Endometrium (tissue), 2 donors: ENCODE measurements at regions not wholly inside any gene's neighbourhood (a gene's known extent, or its start where the extent isn't known, plus 50 kb on each side); places are given as distances from the start of the nearest gene placed in this dataset.

Source experiments
- FAIRE-seq: peaks from 2 replicates; lab custom pipeline; 2012; peaks lifted over from hg19 to GRCh38; lab: Jason Lieb, UNC
- donor health status: control.
- donor health status: control.

GRCh38 chr1:234554218-234554697 lies 55.7 kb downstream of the IRF2BP2 start:
- FAIRE-seq: no peak

GRCh38 chr1:234553240-234554188 lies 56.5 kb downstream of the IRF2BP2 start:
- no peak for FAIRE-seq

GRCh38 chr1:234551032-234551378 lies 59.0 kb downstream of the IRF2BP2 start:
- no peak for FAIRE-seq

GRCh38 chr1:234550341-234551031 lies 59.5 kb downstream of the IRF2BP2 start:
- FAIRE-seq: no peak

GRCh38 chr1:234549447-234550021 lies 60.4 kb downstream of the IRF2BP2 start:
- FAIRE-seq: no peak

- FAIRE-seq: no peak
These were observed 62.8 kb downstream of the IRF2BP2 start for GRCh38 chr1:234546890-234547788.

- FAIRE-seq: no peak
These were observed 63.6 kb downstream of the IRF2BP2 start for GRCh38 chr1:234546387-234546704.

- no peak for FAIRE-seq
These were observed 64.2 kb downstream of the IRF2BP2 start for GRCh38 chr1:234545517-234546386.

GRCh38 chr1:234544087-234544579 lies 65.2 kb upstream of the TARBP1 start:
- FAIRE-seq: no peak

GRCh38 chr1:234543442-234544086 lies 64.6 kb upstream of the TARBP1 start:
- no peak for FAIRE-seq

GRCh38 chr1:234542211-234542850 lies 63.4 kb upstream of the TARBP1 start:
- no peak for FAIRE-seq

GRCh38 chr1:234541286-234541975 lies 62.5 kb upstream of the TARBP1 start:
- no peak for FAIRE-seq

- no peak for FAIRE-seq
These were observed 61.4 kb upstream of the TARBP1 start for GRCh38 chr1:234540404-234540762.

- FAIRE-seq: no peak
These were observed 60.9 kb upstream of the TARBP1 start for GRCh38 chr1:234539666-234540403.

- no peak for FAIRE-seq
These were observed 60.1 kb upstream of the TARBP1 start for GRCh38 chr1:234538930-234539649.

GRCh38 chr1:234538062-234538731 lies 59.2 kb upstream of the TARBP1 start:
- no peak for FAIRE-seq

GRCh38 chr1:234537236-234537635 lies 58.3 kb upstream of the TARBP1 start:
- FAIRE-seq: no peak
